ENCODE measurements at regions not wholly inside any gene's neighbourhood (a gene's known extent, or its start where the extent isn't known, plus 50 kb on each side); places are given as distances from the start of the nearest gene placed in this dataset.
"Not testable (repeated sequence)": the region's sequence is repeated elsewhere in the genome, so short reads cannot be mapped to it uniquely, and the experiment has no call there.

- no peak for DNase-seq
Observed at GRCh38 chr2:7154656-7155055, 237.4 kb downstream of the RNF144A start.

- no peak for DNase-seq
Observed at GRCh38 chr2:7161501-7161900, 244.3 kb downstream of the RNF144A start.

GRCh38 chr2:7165736-7166135, 248.5 kb downstream of the RNF144A start:
- DNase-seq: no peak

- no peak for DNase-seq
Observed at GRCh38 chr2:7167801-7168411, 250.7 kb downstream of the RNF144A start.

GRCh38 chr2:7169593-7169992, 252.4 kb downstream of the RNF144A start:
- no peak for DNase-seq

GRCh38 chr2:7178996-7179395, 261.8 kb downstream of the RNF144A start:
- DNase-seq: not testable (repeated sequence)

GRCh38 chr2:7180638-7181370, 263.6 kb downstream of the RNF144A start:
- DNase-seq: no peak

- DNase-seq: no peak
Observed at GRCh38 chr2:7182525-7182924, 265.3 kb downstream of the RNF144A start.

GRCh38 chr2:7189106-7189505, 271.9 kb downstream of the RNF144A start:
- DNase-seq: no peak

GRCh38 chr2:7190587-7191324, 273.5 kb downstream of the RNF144A start:
- DNase-seq: no peak

GRCh38 chr2:7191932-7192331, 274.7 kb downstream of the RNF144A start:
- DNase-seq: no peak

GRCh38 chr2:7193457-7193856, 276.2 kb downstream of the RNF144A start:
- no peak for DNase-seq

GRCh38 chr2:7194950-7195349, 277.7 kb downstream of the RNF144A start:
- DNase-seq: no peak

GRCh38 chr2:7196883-7197282, 279.7 kb downstream of the RNF144A start:
- no peak for DNase-seq

GRCh38 chr2:7201851-7202250, 284.6 kb downstream of the RNF144A start:
- DNase-seq: no peak

- peak; percentile 5 for DNase-seq
Observed at GRCh38 chr2:7203056-7203467, 285.9 kb downstream of the RNF144A start.

GRCh38 chr2:7205151-7205830, 288.1 kb downstream of the RNF144A start:
- DNase-seq: no peak

- no peak for DNase-seq
Observed at GRCh38 chr2:7206111-7206810, 289.0 kb downstream of the RNF144A start.

GRCh38 chr2:7207631-7208030, 290.4 kb downstream of the RNF144A start:
- no peak for DNase-seq

GRCh38 chr2:7209757-7210555, 292.7 kb downstream of the RNF144A start:
- no peak for DNase-seq

- no peak for DNase-seq
Observed at GRCh38 chr2:7210712-7211111, 293.5 kb downstream of the RNF144A start.

GRCh38 chr2:7225848-7226247, 308.6 kb downstream of the RNF144A start:
- no peak for DNase-seq
